Retinal pigment epithelial cell (primary cell): ENCODE measurements at regions not wholly inside any gene's neighbourhood (a gene's known extent, or its start where the extent isn't known, plus 50 kb on each side); places are given as distances from the start of the nearest gene placed in this dataset.

Experiments
- DNase-seq: peaks from one replicate; pipeline ENCODE4 v3.0.0-alpha.2; 2010; ENCODE audit warnings: low read depth
- H3K4me3 ChIP-seq: 2 replicates; pipeline ENCODE4 v1.5.1; 2011; ENCODE audit warnings: mild to moderate bottlenecking, low read length, control low read depth, moderate library complexity
- CTCF ChIP-seq: conservative IDR thresholded peaks from 2 replicates; pipeline ENCODE4 v1.5.1; 2011; ENCODE audit warnings: low read depth, low read length, control low read depth, inconsistent platforms

- no peak overlapping the region for H3K4me3 ChIP-seq
- DNase-seq: no peak
- no peak for TF ChIP-seq CTCF
These were observed 486.5 kb downstream of the COG6 start for GRCh38 chr13:40141859-40142555.

DNA sequence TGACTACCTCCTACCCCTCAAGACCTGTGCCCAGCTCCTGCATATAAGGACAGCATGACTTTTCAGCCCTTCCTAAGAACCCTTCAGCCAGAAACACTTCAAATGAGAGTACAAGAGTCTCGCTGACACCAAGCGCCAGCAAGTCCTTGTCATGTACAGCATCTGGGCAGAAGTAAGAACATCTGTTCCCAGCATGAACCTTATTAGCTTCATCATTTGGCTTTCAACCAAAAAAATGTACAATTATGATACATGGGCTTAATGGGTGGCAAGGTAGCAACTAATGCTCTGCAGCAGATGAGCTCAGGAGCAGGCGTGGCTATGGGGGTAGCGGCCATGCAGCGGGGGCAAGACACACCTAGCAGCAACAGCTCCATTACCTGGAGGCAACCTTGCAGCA, 487.6 kb downstream of the COG6 start:
- TF ChIP-seq CTCF: no peak
- DNase-seq: no peak
- no peak overlapping the region for H3K4me3 ChIP-seq

GRCh38 chr13:40143559-40143958, 488.1 kb downstream of the COG6 start:
- no peak for TF ChIP-seq CTCF
- DNase-seq: no peak
- H3K4me3 ChIP-seq: no peak overlapping the region

DNA sequence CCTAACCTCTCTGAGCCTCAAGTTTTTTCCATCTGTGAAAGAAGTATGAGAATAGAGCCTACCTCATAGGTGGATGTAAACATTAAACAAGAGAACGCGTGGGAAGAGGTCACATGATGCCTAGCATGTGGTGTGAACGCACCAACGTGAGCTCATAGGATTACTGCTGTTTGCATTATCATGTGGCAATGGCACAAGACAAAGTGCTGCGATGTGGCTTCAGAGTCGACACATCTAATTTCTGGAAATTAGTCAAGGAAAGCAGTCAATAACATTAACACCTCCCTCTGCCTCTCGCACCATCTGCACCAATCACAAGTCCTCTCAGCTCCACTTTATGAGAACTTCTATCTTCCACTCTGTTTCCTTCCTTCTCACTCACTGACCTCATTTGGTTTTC, 489.7 kb downstream of the COG6 start:
- no peak for DNase-seq
- no peak for TF ChIP-seq CTCF

GRCh38 chr13:40146063-40146462, 490.6 kb downstream of the COG6 start:
- no peak for TF ChIP-seq CTCF
- no peak for DNase-seq
- H3K4me3 ChIP-seq: no peak overlapping the region

More for the DNA sequence above, 489.7 kb downstream of the COG6 start:
- H3K4me3 ChIP-seq: no peak overlapping the region

GRCh38 chr13:40146611-40147117, 491.2 kb downstream of the COG6 start:
- no peak for DNase-seq
- no peak overlapping the region for H3K4me3 ChIP-seq
- no peak for TF ChIP-seq CTCF

DNA sequence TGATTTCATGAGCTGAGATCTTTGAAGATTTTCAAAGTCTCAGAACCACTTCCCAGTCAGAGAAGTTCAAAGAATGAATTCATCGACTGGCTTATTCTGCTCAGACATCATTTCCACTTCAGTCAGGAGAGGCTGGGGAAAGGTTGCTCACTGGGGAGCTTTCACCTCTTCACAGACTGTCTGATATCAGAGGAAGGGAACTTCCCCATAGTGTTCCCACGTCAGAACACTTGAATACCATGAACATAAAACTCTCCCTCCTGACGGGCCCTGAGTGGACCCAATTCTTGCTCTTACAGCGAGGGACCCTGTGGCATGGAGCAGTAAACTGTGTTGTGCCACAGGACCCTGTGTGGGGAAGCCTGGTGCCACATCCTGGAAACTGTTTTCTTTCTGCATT, 492.6 kb downstream of the COG6 start:
- H3K4me3 ChIP-seq: no peak overlapping the region
- no peak for DNase-seq
- TF ChIP-seq CTCF: no peak
